IPS-18a (cell line): ENCODE measurements at regions not wholly inside any gene's neighbourhood (a gene's known extent, or its start where the extent isn't known, plus 50 kb on each side); places are given as distances from the start of the nearest gene placed in this dataset.
"Not testable (repeated sequence)": the region's sequence is repeated elsewhere in the genome, so short reads cannot be mapped to it uniquely, and the experiment has no call there.

Experiments
- H3K27ac ChIP-seq: one replicate; pipeline ENCODE4 v1.5.1; 2013; ENCODE audit warnings: low read length
- H3K27me3 ChIP-seq: one replicate; pipeline ENCODE4 v1.6.1; 2013; ENCODE audit warnings: mild to moderate bottlenecking, low read length; ENCODE audit not compliant: control insufficient read depth, insufficient read depth
- H3K36me3 ChIP-seq: one replicate; pipeline ENCODE4 v1.6.1; 2013; ENCODE audit warnings: low read depth, low read length; ENCODE audit not compliant: control insufficient read depth
- H3K4me1 ChIP-seq: one replicate; pipeline ENCODE4 v1.6.1; 2013; ENCODE audit warnings: low read depth, low read length; ENCODE audit not compliant: control insufficient read depth
- H3K4me3 ChIP-seq: one replicate; pipeline ENCODE4 v1.5.1; 2013; ENCODE audit warnings: low read length
- H3K9ac ChIP-seq: one replicate; pipeline ENCODE4 v1.6.1; 2013; ENCODE audit warnings: mild to moderate bottlenecking, low read length, moderate library complexity
- H3K9me3 ChIP-seq: one replicate; pipeline ENCODE4 v1.6.1; 2013; ENCODE audit warnings: low read depth, low read length; ENCODE audit not compliant: control insufficient read depth

DNA sequence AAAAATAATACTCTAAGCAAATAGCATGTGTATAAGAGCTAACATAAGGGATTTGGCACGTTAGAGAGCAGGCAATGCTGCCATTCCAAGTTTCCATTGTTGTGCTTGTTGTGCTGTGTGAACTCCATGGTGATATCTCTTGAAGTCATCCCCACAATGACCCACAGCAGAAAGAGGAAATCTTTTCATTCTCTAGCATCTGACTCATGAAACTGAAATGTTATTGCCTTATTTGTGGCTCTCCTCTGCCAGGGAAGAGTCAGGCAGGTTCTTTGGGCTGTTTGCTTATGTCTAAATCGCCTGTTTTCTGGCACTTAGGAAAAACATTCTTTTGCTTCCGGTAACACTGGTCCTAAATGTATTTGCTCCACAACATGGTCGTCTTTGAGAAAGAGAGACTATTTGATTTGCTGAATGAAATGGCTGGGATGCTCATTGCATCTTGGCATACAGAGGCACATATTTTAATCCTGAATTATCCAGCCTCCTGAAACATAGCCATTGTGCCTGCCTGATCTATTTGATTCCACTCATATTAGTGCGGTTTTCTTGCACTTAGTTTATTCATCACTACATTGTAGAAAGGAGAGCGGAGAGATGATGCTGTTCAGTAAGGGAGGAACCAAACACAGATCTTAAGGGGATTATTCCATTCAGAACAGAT, 188.8 kb downstream of the CSNK1G3 start:
- no peaks in the 10 kb centered on the region for H3K4me1 ChIP-seq
- no peak overlapping the region for H3K9ac ChIP-seq
- H3K27ac ChIP-seq: no peak overlapping the region
- H3K9me3 ChIP-seq: no peaks in the 10 kb centered on the region
- H3K4me3 ChIP-seq: no peak overlapping the region
- H3K36me3 ChIP-seq: no peaks in the 10 kb centered on the region
- no peaks in the 10 kb centered on the region for H3K27me3 ChIP-seq

- no peaks in the 10 kb centered on the region for H3K36me3 ChIP-seq
- no peaks in the 10 kb centered on the region for H3K9me3 ChIP-seq
- no peak overlapping the region for H3K9ac ChIP-seq
- no peak overlapping the region for H3K4me3 ChIP-seq
- H3K27ac ChIP-seq: no peak overlapping the region
- H3K4me1 ChIP-seq: no peaks in the 10 kb centered on the region
- H3K27me3 ChIP-seq: no peaks in the 10 kb centered on the region
These were observed 187.6 kb downstream of the CSNK1G3 start for GRCh38 chr5:123699571-123699970.

DNA sequence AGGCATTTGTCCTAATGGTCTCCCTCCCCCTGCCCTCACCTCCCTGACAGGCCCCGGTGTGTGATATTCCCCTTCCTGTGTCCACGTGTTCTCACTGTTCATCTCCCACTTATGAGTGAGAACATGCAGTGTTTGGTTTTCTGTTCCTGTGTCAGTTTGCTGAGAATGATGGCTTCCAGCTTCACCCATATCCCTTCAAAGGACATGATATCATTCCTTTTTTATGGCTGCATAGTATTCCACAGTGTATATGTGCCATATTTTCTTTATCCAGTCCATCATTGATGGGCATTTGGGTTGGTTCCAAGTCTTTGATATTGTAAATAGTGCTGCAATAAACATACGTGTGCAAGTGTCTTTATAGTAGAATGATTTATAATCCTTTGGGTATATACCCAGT, 187.0 kb downstream of the CSNK1G3 start:
- H3K9me3 ChIP-seq, H3K27me3 ChIP-seq, H3K4me3 ChIP-seq, H3K9ac ChIP-seq, H3K4me1 ChIP-seq, H3K27ac ChIP-seq, H3K36me3 ChIP-seq: not testable (repeated sequence)

DNA sequence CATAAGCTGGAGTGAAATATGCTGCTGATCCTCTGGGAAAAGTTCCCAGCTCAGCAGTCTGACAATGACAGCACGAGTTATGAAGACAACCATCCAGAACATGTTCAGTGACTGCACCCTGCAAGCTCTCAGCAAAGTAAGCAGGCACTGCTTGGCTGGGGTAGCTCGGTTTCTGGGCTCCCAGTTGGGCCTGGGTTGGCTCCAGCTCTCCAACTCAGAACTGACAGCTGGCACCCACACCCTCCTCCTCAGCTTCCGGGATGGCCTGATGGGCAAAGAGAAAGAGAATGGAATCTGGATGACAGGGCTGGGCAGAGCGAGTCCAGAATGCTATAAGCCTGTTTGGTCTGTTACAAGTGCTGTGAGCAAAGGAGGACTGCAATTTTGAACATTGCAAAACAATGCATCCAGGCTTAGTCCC, 185.0 kb downstream of the CSNK1G3 start:
- H3K36me3 ChIP-seq: no peaks in the 10 kb centered on the region
- H3K4me3 ChIP-seq: no peak overlapping the region
- H3K9ac ChIP-seq: no peak overlapping the region
- H3K9me3 ChIP-seq: no peaks in the 10 kb centered on the region
- H3K27me3 ChIP-seq: no peaks in the 10 kb centered on the region
- no peaks in the 10 kb centered on the region for H3K4me1 ChIP-seq
- no peak overlapping the region for H3K27ac ChIP-seq

DNA sequence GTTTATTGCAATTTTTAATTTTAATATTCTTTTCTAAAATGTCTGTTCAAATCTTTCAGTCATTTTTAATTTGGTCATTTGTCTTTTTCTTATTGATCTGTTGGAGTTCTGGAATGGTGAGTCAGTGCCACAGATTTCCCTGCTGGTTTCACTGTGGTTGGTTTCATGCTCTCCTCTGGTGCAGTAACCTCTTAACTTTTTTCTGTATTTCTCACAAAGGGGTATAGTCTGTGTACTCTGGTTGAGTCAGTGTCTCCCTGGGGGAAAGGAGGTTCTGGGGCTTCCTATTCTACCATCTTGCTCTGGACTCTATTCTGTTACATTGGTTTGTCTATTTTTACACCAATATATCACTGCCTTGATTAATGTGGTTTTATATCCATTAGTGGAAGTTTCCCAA, 178.8 kb downstream of the CSNK1G3 start:
- H3K27me3 ChIP-seq: no peaks in the 10 kb centered on the region

GRCh38 chr5:123681061-123681460, 169.1 kb downstream of the CSNK1G3 start:
- H3K9me3 ChIP-seq: peaks cover 13% of the 10 kb centered on the region
- H3K4me1 ChIP-seq: no peaks in the 10 kb centered on the region

More for the DNA sequence above, 178.8 kb downstream of the CSNK1G3 start:
- Histone ChIP-seq H3K36me3 (no peaks in the 10 kb centered on the region), H3K27ac (no peak overlapping the region), H3K9ac (no peak overlapping the region), H3K4me1 (no peaks in the 10 kb centered on the region), H3K4me3 (no peak overlapping the region), H3K9me3 (peaks cover under 1% of the 10 kb centered on the region)

DNA sequence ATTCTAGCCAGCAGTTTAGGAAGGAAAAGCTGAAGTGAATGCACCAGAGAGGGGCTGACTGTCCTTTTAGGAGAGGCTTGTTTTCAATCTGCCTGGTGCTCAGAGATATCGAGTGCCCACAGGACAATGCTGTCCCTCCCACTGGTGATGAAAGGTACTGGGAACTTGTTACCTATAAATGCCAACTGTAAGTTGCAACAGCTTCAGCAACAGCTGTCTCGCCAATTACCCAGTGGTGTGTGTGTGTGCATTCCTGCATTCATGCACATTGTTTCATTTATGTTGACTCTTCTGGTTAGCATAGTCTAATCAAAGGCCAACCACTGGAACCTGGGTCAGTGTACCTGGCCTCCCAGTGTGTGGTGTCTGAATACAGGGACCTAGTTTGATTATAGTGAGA, 161.1 kb downstream of the CSNK1G3 start:
- Histone ChIP-seq H3K9ac (no peak overlapping the region), H3K9me3 (no peaks in the 10 kb centered on the region), H3K27me3 (no peaks in the 10 kb centered on the region), H3K36me3 (no peaks in the 10 kb centered on the region), H3K4me3 (no peak overlapping the region), H3K27ac (no peak overlapping the region), H3K4me1 (peaks cover 20% of the 10 kb centered on the region)

More at GRCh38 chr5:123681061-123681460, 169.1 kb downstream of the CSNK1G3 start:
- Histone ChIP-seq H3K9ac (no peak overlapping the region), H3K27ac (no peak overlapping the region), H3K4me3 (no peak overlapping the region), H3K36me3 (no peaks in the 10 kb centered on the region), H3K27me3 (no peaks in the 10 kb centered on the region)

GRCh38 chr5:123671711-123672456, 159.9 kb downstream of the CSNK1G3 start:
- Histone ChIP-seq H3K27ac (peak overlapping the region; percentile 39), H3K27me3 (no peaks in the 10 kb centered on the region), H3K4me1 (peaks cover 20% of the 10 kb centered on the region), H3K9ac (no peak overlapping the region), H3K9me3 (no peaks in the 10 kb centered on the region), H3K36me3 (no peaks in the 10 kb centered on the region), H3K4me3 (no peak overlapping the region)

DNA sequence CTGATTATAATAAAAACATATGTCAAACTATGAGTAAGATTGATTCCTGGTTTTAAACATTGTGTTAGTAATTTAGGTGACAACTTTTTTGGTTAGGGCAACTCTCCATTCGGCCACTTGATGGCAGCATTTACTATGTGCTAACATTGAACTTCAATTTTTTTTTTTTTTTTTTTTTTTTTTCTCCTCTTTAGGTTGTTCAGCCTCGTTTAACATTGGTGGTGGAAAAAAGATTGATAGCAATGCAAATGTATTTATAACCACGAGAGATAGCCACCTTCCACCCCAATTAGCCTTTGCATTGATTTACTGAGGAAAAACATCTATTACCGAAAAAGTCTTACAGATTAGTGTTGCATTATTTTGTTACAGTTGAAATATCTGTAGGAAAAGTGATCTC, 159.1 kb downstream of the CSNK1G3 start:
- peaks cover 20% of the 10 kb centered on the region for H3K4me1 ChIP-seq
- H3K9ac ChIP-seq: no peak overlapping the region
- no peak overlapping the region for H3K4me3 ChIP-seq
- no peaks in the 10 kb centered on the region for H3K36me3 ChIP-seq
- H3K27me3 ChIP-seq: no peaks in the 10 kb centered on the region
- H3K27ac ChIP-seq: no peak overlapping the region
- no peaks in the 10 kb centered on the region for H3K9me3 ChIP-seq
